NCI-H526 treated with DMSO at 0.1 percent for 48 hours (cell line): ENCODE measurements at regions not wholly inside any gene's neighbourhood (a gene's known extent, or its start where the extent isn't known, plus 50 kb on each side); places are given as distances from the start of the nearest gene placed in this dataset.
"Not testable (repeated sequence)": the region's sequence is repeated elsewhere in the genome, so short reads cannot be mapped to it uniquely, and the experiment has no call there.

Source experiments
- DNase-seq: peaks from one replicate; lab custom pipeline; 2025; lab: John Stamatoyannopoulos, UW

GRCh38 chr16:59864981-59865666, 1131.0 kb upstream of the GOT2 start:
- DNase-seq: no peak

GRCh38 chr16:59859676-59860402, 1125.7 kb upstream of the GOT2 start:
- no peak for DNase-seq

GRCh38 chr16:59854846-59855439, 1120.8 kb upstream of the GOT2 start:
- DNase-seq: no peak

GRCh38 chr16:59849716-59850115, 1115.6 kb upstream of the GOT2 start:
- no peak for DNase-seq

GRCh38 chr16:59848296-59848695, 1114.2 kb upstream of the GOT2 start:
- no peak for DNase-seq

- DNase-seq: no peak
These were observed 1106.1 kb upstream of the GOT2 start for GRCh38 chr16:59840169-59840568.

GRCh38 chr16:59826767-59827166, 1092.7 kb upstream of the GOT2 start:
- DNase-seq: no peak

- not testable (repeated sequence) for DNase-seq
These were observed 1075.4 kb upstream of the GOT2 start for GRCh38 chr16:59809488-59809887.

- no peak for DNase-seq
These were observed 1049.1 kb upstream of the GOT2 start for GRCh38 chr16:59783191-59783590.

- DNase-seq: no peak
These were observed 1039.2 kb upstream of the GOT2 start for GRCh38 chr16:59773330-59773729.

- no peak for DNase-seq
These were observed 1025.2 kb upstream of the GOT2 start for GRCh38 chr16:59759296-59759695.

- DNase-seq: no peak
These were observed 1024.7 kb upstream of the GOT2 start for GRCh38 chr16:59758848-59759247.

GRCh38 chr16:59754854-59755253, 1020.7 kb upstream of the GOT2 start:
- no peak for DNase-seq

GRCh38 chr16:59749662-59750336, 1015.7 kb upstream of the GOT2 start:
- DNase-seq: no peak

- no peak for DNase-seq
These were observed 1014.4 kb upstream of the GOT2 start for GRCh38 chr16:59748531-59748930.

GRCh38 chr16:59743504-59743903, 1009.4 kb upstream of the GOT2 start:
- DNase-seq: no peak

- no peak for DNase-seq
These were observed 1006.7 kb upstream of the GOT2 start for GRCh38 chr16:59740858-59741257.

- DNase-seq: no peak
These were observed 1003.2 kb upstream of the GOT2 start for GRCh38 chr16:59737274-59737673.

- no peak for DNase-seq
These were observed 999.2 kb upstream of the GOT2 start for GRCh38 chr16:59733321-59733720.

- DNase-seq: no peak
These were observed 995.5 kb upstream of the GOT2 start for GRCh38 chr16:59729613-59730012.

GRCh38 chr16:59719121-59719520, 985.0 kb upstream of the GOT2 start:
- DNase-seq: no peak

- DNase-seq: no peak
These were observed 973.5 kb upstream of the GOT2 start for GRCh38 chr16:59707436-59708226.
